Sigmoid colon (tissue), 6 donors: ENCODE measurements at regions not wholly inside any gene's neighbourhood (a gene's known extent, or its start where the extent isn't known, plus 50 kb on each side); places are given as distances from the start of the nearest gene placed in this dataset.

Experiments used
- DNase-seq: peaks from one replicate; pipeline ENCODE4 v3.0.0-alpha.2; 2019
- H3K27ac ChIP-seq, 4 donors: fragments of 200-600 bp; sonication (generic); one replicate each; pipeline ENCODE4 v1.5.1; 2016 to 2019; ENCODE audit warnings: mild to moderate bottlenecking in 1 of 4
- H3K27me3 ChIP-seq, 3 donors: fragments of 200-600 bp; sonication (generic); one replicate each; pipeline ENCODE4 v1.5.1; 2019; ENCODE audit warnings: mild to moderate bottlenecking in 1 of 3
- H3K36me3 ChIP-seq, 4 donors: fragments of 200-600 bp; sonication (generic); one replicate each; pipeline ENCODE4 v1.5.1; 2016 to 2019
- H3K4me1 ChIP-seq, 4 donors: fragments of 200-600 bp; sonication (generic); one replicate each; pipeline ENCODE4 v1.5.1; 2017 to 2019
- H3K4me3 ChIP-seq, 4 donors: fragments of 200-600 bp; sonication (generic); one replicate each; pipeline ENCODE4 v1.5.1; 2017 to 2019; ENCODE audit warnings: mild to moderate bottlenecking in 2 of 4, moderate library complexity in 1 of 4
- H3K9me3 ChIP-seq, 4 donors: fragments of 200-600 bp in 3 of 4; sonication (generic) in 3 of 4; one replicate each; pipeline versions ENCODE4 v1.5.1 to v1.6.1; 2013 to 2019
- CTCF ChIP-seq, 4 experiments: fragments of 450-650 bp in 3 of 4; fragments of 200-600 bp in 1 of 4; IDR thresholded peaks; one replicate each; pipeline ENCODE4 v1.5.1; 2016 to 2019; ENCODE audit warnings: antibody characterized with exemption in 4 of 4, mild to moderate bottlenecking in 3 of 4, moderate library complexity in 2 of 4
- EP300 ChIP-seq, 4 donors: sonication (generic); formaldehyde crosslinking; IDR thresholded peaks; one replicate each; pipeline ENCODE4 v1.6.1; 2017; ENCODE audit warnings: antibody characterized with exemption in 4 of 4
- POLR2A ChIP-seq, 2 donors: fragments of 450-650 bp; IDR thresholded peaks; one replicate each; pipeline ENCODE4 v1.6.1; 2016; ENCODE audit warnings: antibody characterized with exemption in 2 of 2, mild to moderate bottlenecking in 2 of 2, moderate library complexity in 2 of 2
- POLR2AphosphoS5 ChIP-seq, 4 donors: sonication (generic); formaldehyde crosslinking; IDR thresholded peaks; one replicate each; pipeline ENCODE4 v1.6.1; 2017; ENCODE audit warnings: antibody characterized with exemption in 4 of 4
- WGBS, 2 donors: extraction: QIAGEN DNeasy Blood & Tissue Kit; methylation state at CpG; one replicate each; pipeline ENCODE4 v1.1.7; 2013; 5-methylcytosine and 5-hydroxymethylcytosine counted together
- intact Hi-C: fragments of 100-400 bp; cut with DNase I; formaldehyde crosslinking; loops from one replicate; pipeline ENCODE4 v1.15.1; 2023
- donor health status: healthy with polysubstance abuse.
- donor health status: healthy.

- no peaks in the 10 kb centered on the region for H3K36me3 ChIP-seq
Observed at GRCh38 chr11:29481738-29482137, 535.1 kb downstream of the KCNA4 start.

GRCh38 chr11:29480981-29481380 lies 535.8 kb downstream of the KCNA4 start:
- WGBS, 2 donors = 89 to 92% methylated on average over 1 of the region's 1 CpG
- DNase-seq = no peak
- Histone ChIP-seq H3K4me1 (no peaks in the 10 kb centered on the region), H3K27me3 (no peaks in the 10 kb centered on the region), H3K36me3 (no peaks in the 10 kb centered on the region), H3K9me3 (no peaks in the 10 kb centered on the region), H3K4me3 (no peak overlapping the region), H3K27ac (no peak overlapping the region)
- intact Hi-C loops = no loop called here
- TF ChIP-seq CTCF (IDR thresholded peaks at IDR 0.05) = no peak
- TF ChIP-seq POLR2A (IDR thresholded peaks at IDR 0.05) = no peak
- TF ChIP-seq EP300 (IDR thresholded peaks at IDR 0.05) = no peak
- no peak for TF ChIP-seq POLR2AphosphoS5 (IDR thresholded peaks at IDR 0.05)

More at GRCh38 chr11:29481738-29482137, 535.1 kb downstream of the KCNA4 start:
- intact Hi-C loops = no loop called here
- Histone ChIP-seq H3K4me3 (no peak overlapping the region), H3K4me1 (no peaks in the 10 kb centered on the region), H3K9me3 (no peaks in the 10 kb centered on the region), H3K27ac (no peak overlapping the region), H3K27me3 (no peaks in the 10 kb centered on the region)
- DNase-seq = no peak
- 60 to 72% methylated on average over 2 of the region's 2 CpGs for WGBS, 2 donors
- TF ChIP-seq EP300 (IDR thresholded peaks at IDR 0.05) = no peak
- TF ChIP-seq POLR2AphosphoS5 (IDR thresholded peaks at IDR 0.05) = no peak
- TF ChIP-seq POLR2A (IDR thresholded peaks at IDR 0.05) = no peak

GRCh38 chr11:29458252-29458651 lies 558.6 kb downstream of the KCNA4 start:
- no peak for TF ChIP-seq EP300 (IDR thresholded peaks at IDR 0.05)
- no peak for TF ChIP-seq CTCF (IDR thresholded peaks at IDR 0.05)
- no peak for TF ChIP-seq POLR2A (IDR thresholded peaks at IDR 0.05)
- TF ChIP-seq POLR2AphosphoS5 (IDR thresholded peaks at IDR 0.05) = no peak
- intact Hi-C loops = no loop called here
- Histone ChIP-seq H3K4me1 (no peaks in the 10 kb centered on the region), H3K36me3 (no peaks in the 10 kb centered on the region), H3K4me3 (no peak overlapping the region), H3K27ac (no peak overlapping the region), H3K9me3 (no peaks in the 10 kb centered on the region), H3K27me3 (no peaks in the 10 kb centered on the region)
- DNase-seq = no peak
- 43 to 82% methylated on average over 1 of the region's 1 CpG for WGBS, 2 donors

GRCh38 chr11:29452146-29452545 lies 564.7 kb downstream of the KCNA4 start:
- 69 to 76% methylated on average over 1 of the region's 1 CpG for WGBS, 2 donors
- Histone ChIP-seq H3K9me3 (no peaks in the 10 kb centered on the region), H3K36me3 (no peaks in the 10 kb centered on the region), H3K4me1 (no peaks in the 10 kb centered on the region), H3K27ac (no peak overlapping the region), H3K27me3 (no peaks in the 10 kb centered on the region), H3K4me3 (no peak overlapping the region)
- DNase-seq = no peak
- intact Hi-C loops = no loop called here
- TF ChIP-seq CTCF (IDR thresholded peaks at IDR 0.05) = no peak
- no peak for TF ChIP-seq EP300 (IDR thresholded peaks at IDR 0.05)
- no peak for TF ChIP-seq POLR2A (IDR thresholded peaks at IDR 0.05)
- no peak for TF ChIP-seq POLR2AphosphoS5 (IDR thresholded peaks at IDR 0.05)

GRCh38 chr11:29449281-29450074 lies 567.4 kb downstream of the KCNA4 start:
- no peak overlapping the region for H3K27ac ChIP-seq
- H3K27me3 ChIP-seq = no peaks in the 10 kb centered on the region
- no peaks in the 10 kb centered on the region for H3K36me3 ChIP-seq
- H3K4me3 ChIP-seq = no peak overlapping the region
- intact Hi-C loops = no loop called here
- 87 to 92% methylated on average over 2 of the region's 2 CpGs for WGBS, 2 donors
- no peaks in the 10 kb centered on the region for H3K4me1 ChIP-seq
- no peaks in the 10 kb centered on the region for H3K9me3 ChIP-seq
- DNase-seq = no peak
- no peak for TF ChIP-seq POLR2AphosphoS5 (IDR thresholded peaks at IDR 0.05)
